Lower leg skin (tissue), 3 donors: ENCODE measurements at regions not wholly inside any gene's neighbourhood (a gene's known extent, or its start where the extent isn't known, plus 50 kb on each side); places are given as distances from the start of the nearest gene placed in this dataset.

ENCODE experiments used
- CTCF ChIP-seq, 3 donors: fragments of 450-650 bp; IDR thresholded peaks; one replicate each; pipeline ENCODE4 v1.5.1; 2016; ENCODE audit warnings: antibody characterized with exemption in 3 of 3, mild to moderate bottlenecking in 3 of 3, moderate library complexity in 2 of 3
- POLR2A ChIP-seq, 2 donors: fragments of 450-650 bp; IDR thresholded peaks; one replicate each; pipeline ENCODE4 v1.6.1; 2016 to 2017; ENCODE audit warnings: antibody characterized with exemption in 2 of 2, mild to moderate bottlenecking in 1 of 2, moderate library complexity in 1 of 2

GRCh38 chr13:36531746-36532486 lies 99.6 kb downstream of the CCNA1 start:
- TF ChIP-seq CTCF (IDR thresholded peaks at IDR 0.05) (no peak), POLR2A (IDR thresholded peaks at IDR 0.05) (no peak)
